ENCODE measurements at regions not wholly inside any gene's neighbourhood (a gene's known extent, or its start where the extent isn't known, plus 50 kb on each side); places are given as distances from the start of the nearest gene placed in this dataset.

GRCh38 chr1:102252731-102253505 is 256.2 kb upstream of the OLFM3 start:
- TF ChIP-seq POLR2AphosphoS5 (IDR thresholded peaks at IDR 0.05; ENCODE audit: low read depth, low read length) (no peak), TAF1 (IDR thresholded peaks at IDR 0.05; ENCODE audit: borderline replicate concordance, low read depth, low read length) (no peak)
